ENCODE measurements at regions not wholly inside any gene's neighbourhood (a gene's known extent, or its start where the extent isn't known, plus 50 kb on each side); places are given as distances from the start of the nearest gene placed in this dataset.

DNA sequence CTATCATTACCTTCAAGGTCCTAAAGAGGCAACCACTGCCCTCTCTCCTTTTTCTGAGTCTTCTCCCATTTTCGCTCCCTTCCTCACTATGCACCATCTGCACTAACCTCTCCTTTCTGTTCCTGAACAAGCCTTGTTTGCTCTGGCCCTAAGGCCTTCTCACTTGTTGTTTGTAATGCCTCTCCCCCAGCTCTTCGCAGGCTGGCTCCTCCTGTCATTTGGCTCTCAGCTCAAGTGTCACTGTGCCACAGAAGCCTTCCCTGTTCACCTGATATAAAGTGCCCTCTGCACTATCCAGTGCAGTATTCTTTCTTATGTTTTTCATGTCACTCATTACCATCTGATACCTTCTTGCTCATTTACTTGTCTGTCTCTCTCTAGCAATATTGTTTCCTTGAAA lies 303.7 kb downstream of the KCNN2 start:
- Histone ChIP-seq H3K27me3 (ENCODE audit: control insufficient read depth in 4 of 4, insufficient read depth in 4 of 4, low read length in 3 of 4) (peaks cover 0 to 4% (median 0%) of the 10 kb centered on the region in 4 donors), H3K9me3 (ENCODE audit: control insufficient read depth in 4 of 4, low read length in 3 of 4) (peaks cover 0 to under 1% (median 0%) of the 10 kb centered on the region in 4 donors), H3K27ac (ENCODE audit: low read depth in 1 of 2, low read length in 2 of 2) (no peak overlapping the region), H3K4me1 (ENCODE audit: control insufficient read depth in 4 of 4, insufficient read depth in 4 of 4, low read length in 3 of 4) (no peaks in the 10 kb centered on the region), H3K4me3 (ENCODE audit: low read depth in 1 of 3, low read length in 3 of 3) (no peak overlapping the region), H3K9ac (ENCODE audit: low read depth in 1 of 2, low read length in 2 of 2) (no peak overlapping the region), H3K36me3 (ENCODE audit: control insufficient read depth in 4 of 4, insufficient read depth in 3 of 4, low read depth in 1 of 4, low read length in 3 of 4) (no peaks in the 10 kb centered on the region)
- TF ChIP-seq RXRA (IDR thresholded peaks at IDR 0.05): no peak
- TF ChIP-seq EGR1 (IDR thresholded peaks at IDR 0.05; ENCODE audit: low read depth in 2 of 2): no peak
- TF ChIP-seq, protein P1, sequence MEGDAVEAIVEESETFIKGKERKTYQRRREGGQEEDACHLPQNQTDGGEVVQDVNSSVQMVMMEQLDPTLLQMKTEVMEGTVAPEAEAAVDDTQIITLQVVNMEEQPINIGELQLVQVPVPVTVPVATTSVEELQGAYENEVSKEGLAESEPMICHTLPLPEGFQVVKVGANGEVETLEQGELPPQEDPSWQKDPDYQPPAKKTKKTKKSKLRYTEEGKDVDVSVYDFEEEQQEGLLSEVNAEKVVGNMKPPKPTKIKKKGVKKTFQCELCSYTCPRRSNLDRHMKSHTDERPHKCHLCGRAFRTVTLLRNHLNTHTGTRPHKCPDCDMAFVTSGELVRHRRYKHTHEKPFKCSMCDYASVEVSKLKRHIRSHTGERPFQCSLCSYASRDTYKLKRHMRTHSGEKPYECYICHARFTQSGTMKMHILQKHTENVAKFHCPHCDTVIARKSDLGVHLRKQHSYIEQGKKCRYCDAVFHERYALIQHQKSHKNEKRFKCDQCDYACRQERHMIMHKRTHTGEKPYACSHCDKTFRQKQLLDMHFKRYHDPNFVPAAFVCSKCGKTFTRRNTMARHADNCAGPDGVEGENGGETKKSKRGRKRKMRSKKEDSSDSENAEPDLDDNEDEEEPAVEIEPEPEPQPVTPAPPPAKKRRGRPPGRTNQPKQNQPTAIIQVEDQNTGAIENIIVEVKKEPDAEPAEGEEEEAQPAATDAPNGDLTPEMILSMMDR (IDR thresholded peaks at IDR 0.05; ENCODE audit: low read depth, low read length, missing input control): no peak
- TF ChIP-seq HNF4A (conservative IDR thresholded peaks at IDR 0.05): no peak
- TF ChIP-seq FOXA2 (IDR thresholded peaks at IDR 0.05): no peak
- TF ChIP-seq HNF4G (IDR thresholded peaks at IDR 0.05): no peak
- TF ChIP-seq SP1 (IDR thresholded peaks at IDR 0.05): no peak
- TF ChIP-seq TAF1 (conservative IDR thresholded peaks at IDR 0.05): no peak
- no peak for TF ChIP-seq FOXA1 (IDR thresholded peaks at IDR 0.05)
- TF ChIP-seq, protein P2, sequence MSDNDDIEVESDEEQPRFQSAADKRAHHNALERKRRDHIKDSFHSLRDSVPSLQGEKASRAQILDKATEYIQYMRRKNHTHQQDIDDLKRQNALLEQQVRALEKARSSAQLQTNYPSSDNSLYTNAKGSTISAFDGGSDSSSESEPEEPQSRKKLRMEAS (IDR thresholded peaks at IDR 0.05): no peak
- TF ChIP-seq YY1 (IDR thresholded peaks at IDR 0.05): no peak
- TF ChIP-seq NR2F2 (IDR thresholded peaks at IDR 0.05): no peak
- no peak for TF ChIP-seq GABPA (IDR thresholded peaks at IDR 0.05 in 1 of 2, conservative IDR thresholded peaks at IDR 0.05 in 1 of 2)
- TF ChIP-seq RAD21 (IDR thresholded peaks at IDR 0.05): no peak
- TF ChIP-seq, protein P3, sequence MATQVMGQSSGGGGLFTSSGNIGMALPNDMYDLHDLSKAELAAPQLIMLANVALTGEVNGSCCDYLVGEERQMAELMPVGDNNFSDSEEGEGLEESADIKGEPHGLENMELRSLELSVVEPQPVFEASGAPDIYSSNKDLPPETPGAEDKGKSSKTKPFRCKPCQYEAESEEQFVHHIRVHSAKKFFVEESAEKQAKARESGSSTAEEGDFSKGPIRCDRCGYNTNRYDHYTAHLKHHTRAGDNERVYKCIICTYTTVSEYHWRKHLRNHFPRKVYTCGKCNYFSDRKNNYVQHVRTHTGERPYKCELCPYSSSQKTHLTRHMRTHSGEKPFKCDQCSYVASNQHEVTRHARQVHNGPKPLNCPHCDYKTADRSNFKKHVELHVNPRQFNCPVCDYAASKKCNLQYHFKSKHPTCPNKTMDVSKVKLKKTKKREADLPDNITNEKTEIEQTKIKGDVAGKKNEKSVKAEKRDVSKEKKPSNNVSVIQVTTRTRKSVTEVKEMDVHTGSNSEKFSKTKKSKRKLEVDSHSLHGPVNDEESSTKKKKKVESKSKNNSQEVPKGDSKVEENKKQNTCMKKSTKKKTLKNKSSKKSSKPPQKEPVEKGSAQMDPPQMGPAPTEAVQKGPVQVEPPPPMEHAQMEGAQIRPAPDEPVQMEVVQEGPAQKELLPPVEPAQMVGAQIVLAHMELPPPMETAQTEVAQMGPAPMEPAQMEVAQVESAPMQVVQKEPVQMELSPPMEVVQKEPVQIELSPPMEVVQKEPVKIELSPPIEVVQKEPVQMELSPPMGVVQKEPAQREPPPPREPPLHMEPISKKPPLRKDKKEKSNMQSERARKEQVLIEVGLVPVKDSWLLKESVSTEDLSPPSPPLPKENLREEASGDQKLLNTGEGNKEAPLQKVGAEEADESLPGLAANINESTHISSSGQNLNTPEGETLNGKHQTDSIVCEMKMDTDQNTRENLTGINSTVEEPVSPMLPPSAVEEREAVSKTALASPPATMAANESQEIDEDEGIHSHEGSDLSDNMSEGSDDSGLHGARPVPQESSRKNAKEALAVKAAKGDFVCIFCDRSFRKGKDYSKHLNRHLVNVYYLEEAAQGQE (IDR thresholded peaks at IDR 0.05): no peak
- TF ChIP-seq, protein P4, sequence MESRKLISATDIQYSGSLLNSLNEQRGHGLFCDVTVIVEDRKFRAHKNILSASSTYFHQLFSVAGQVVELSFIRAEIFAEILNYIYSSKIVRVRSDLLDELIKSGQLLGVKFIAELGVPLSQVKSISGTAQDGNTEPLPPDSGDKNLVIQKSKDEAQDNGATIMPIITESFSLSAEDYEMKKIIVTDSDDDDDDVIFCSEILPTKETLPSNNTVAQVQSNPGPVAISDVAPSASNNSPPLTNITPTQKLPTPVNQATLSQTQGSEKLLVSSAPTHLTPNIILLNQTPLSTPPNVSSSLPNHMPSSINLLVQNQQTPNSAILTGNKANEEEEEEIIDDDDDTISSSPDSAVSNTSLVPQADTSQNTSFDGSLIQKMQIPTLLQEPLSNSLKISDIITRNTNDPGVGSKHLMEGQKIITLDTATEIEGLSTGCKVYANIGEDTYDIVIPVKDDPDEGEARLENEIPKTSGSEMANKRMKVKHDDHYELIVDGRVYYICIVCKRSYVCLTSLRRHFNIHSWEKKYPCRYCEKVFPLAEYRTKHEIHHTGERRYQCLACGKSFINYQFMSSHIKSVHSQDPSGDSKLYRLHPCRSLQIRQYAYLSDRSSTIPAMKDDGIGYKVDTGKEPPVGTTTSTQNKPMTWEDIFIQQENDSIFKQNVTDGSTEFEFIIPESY (IDR thresholded peaks at IDR 0.05): no peak
- no peak for DNase-seq (ENCODE audit: low spot score)
- 48% methylated on average over 2 of the region's 2 CpGs for WGBS

DNA sequence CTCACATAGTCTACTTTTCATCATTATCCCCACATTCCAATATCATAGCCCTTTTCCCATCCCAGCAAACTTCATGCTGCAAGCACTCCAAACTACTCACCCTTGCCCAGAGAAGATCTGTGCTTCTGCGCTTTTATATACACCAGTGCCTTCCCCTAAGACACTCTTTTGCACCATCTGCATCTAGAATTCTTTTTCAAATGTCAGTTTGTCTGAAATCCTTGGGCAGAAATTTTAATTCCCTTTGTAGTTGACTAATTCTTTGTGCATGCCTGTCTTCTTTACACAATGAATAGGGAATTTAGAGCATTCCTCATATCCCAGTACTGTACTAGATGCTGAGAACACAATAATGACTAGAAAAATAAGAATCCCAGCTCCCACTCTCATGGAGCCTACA lies 298.9 kb downstream of the KCNN2 start:
- H3K27me3 ChIP-seq (ENCODE audit: control insufficient read depth in 4 of 4, insufficient read depth in 4 of 4, low read length in 3 of 4): no peaks in the 10 kb centered on the region
- H3K4me3 ChIP-seq (ENCODE audit: low read depth in 1 of 3, low read length in 3 of 3): no peak overlapping the region
- WGBS: 76% methylated on average over 1 of the region's 1 CpG
- H3K9ac ChIP-seq (ENCODE audit: low read depth in 1 of 2, low read length in 2 of 2): no peak overlapping the region
- H3K4me1 ChIP-seq (ENCODE audit: control insufficient read depth in 4 of 4, insufficient read depth in 4 of 4, low read length in 3 of 4): no peaks in the 10 kb centered on the region
- no peaks in the 10 kb centered on the region for H3K36me3 ChIP-seq (ENCODE audit: control insufficient read depth in 4 of 4, insufficient read depth in 3 of 4, low read depth in 1 of 4, low read length in 3 of 4)
- no peak overlapping the region for H3K27ac ChIP-seq (ENCODE audit: low read depth in 1 of 2, low read length in 2 of 2)
- TF ChIP-seq, protein P3 (IDR thresholded peaks at IDR 0.05): no peak
- TF ChIP-seq, protein P2 (IDR thresholded peaks at IDR 0.05): no peak
- no peak for TF ChIP-seq EGR1 (IDR thresholded peaks at IDR 0.05; ENCODE audit: low read depth in 2 of 2)
- no peak for TF ChIP-seq TAF1 (conservative IDR thresholded peaks at IDR 0.05)
- no peak for TF ChIP-seq JUND (IDR thresholded peaks at IDR 0.05)
- TF ChIP-seq HNF4G (IDR thresholded peaks at IDR 0.05): no peak
- no peak for TF ChIP-seq HNF4A (conservative IDR thresholded peaks at IDR 0.05)
- TF ChIP-seq YY1 (IDR thresholded peaks at IDR 0.05): no peak
- no peak for DNase-seq (ENCODE audit: low spot score)
- H3K9me3 ChIP-seq (ENCODE audit: control insufficient read depth in 4 of 4, low read length in 3 of 4): no peaks in the 10 kb centered on the region

All from liver (tissue), 8 donors.